GM12878 (cell line): ENCODE measurements at regions not wholly inside any gene's neighbourhood (a gene's known extent, or its start where the extent isn't known, plus 50 kb on each side); places are given as distances from the start of the nearest gene placed in this dataset.

Experiments
- ATAC-seq: fragments of 200-7000 bp; cut with Tn5 transposase; 3 replicates; pipeline ENCODE4 v1.9.1; 2020; ENCODE audit warnings: mild to moderate bottlenecking, moderate library complexity
- BruUV-seq: library from RNA; stranded (reverse); fragments of 400-500 nt; replicated peaks from 2 replicates; lab custom pipeline; 2021; lab: Mats Ljungman, UMichigan
- CTCF ChIA-PET: fragments of 300-600 bp; sonication (Branson Sonifier 250); formaldehyde crosslinking; extraction: SDS; loops from one replicate; lab custom pipeline; 2021; ENCODE audit warnings: inconsistent platforms; lab: Yijun Ruan, JAX
- POLR2A ChIA-PET: fragments of 350-600 bp; formaldehyde crosslinking; extraction: SDS; loops from one replicate; lab custom pipeline; 2021; ENCODE audit warnings: inconsistent platforms; lab: Charles Lee
- RAD21 ChIA-PET: fragments of 300-600 bp; sonication (Branson Sonifier 250); formaldehyde crosslinking; loops from one replicate; lab custom pipeline; 2023; ENCODE audit warnings: antibody characterized with exemption; ENCODE audit not compliant: unreplicated experiment; lab: Charles Lee
- SMC1A ChIA-PET: fragments of 300-600 bp; sonication (Branson Sonifier 250); formaldehyde crosslinking; loops from one replicate; lab custom pipeline; 2023; ENCODE audit not compliant: unreplicated experiment, uncharacterized antibody; lab: Charles Lee
- DNase-seq: peaks from one replicate; pipeline ENCODE4 v3.0.0-alpha.2; 2011; ENCODE audit warnings: low read depth, low spot score
- FAIRE-seq: peaks from 3 replicates; lab custom pipeline; 2011; peaks lifted over from hg19 to GRCh38; lab: Jason Lieb, UNC
- H2AFZ ChIP-seq: 2 replicates; pipeline ENCODE4 v1.6.0; 2011; ENCODE audit warnings: low read depth, low read length, control low read depth; ENCODE audit not compliant: control insufficient read depth
- H3K27ac ChIP-seq: 2 replicates; pipeline ENCODE4 v1.5.1; 2011; ENCODE audit warnings: control low read depth; ENCODE audit not compliant: control insufficient read depth, insufficient read depth
- H3K27me3 ChIP-seq, 2 experiments: replicated peaks in 1 of 2; 2 replicates each; pipeline versions ENCODE4 v1.6.0 to v1.6.1; 2011; ENCODE audit warnings: low read length in 1 of 2; ENCODE audit not compliant: control insufficient read depth in 2 of 2, insufficient read depth in 2 of 2
- H3K36me3 ChIP-seq, 2 experiments: 2 replicates each; pipeline ENCODE4 v1.5.1; 2011; ENCODE audit warnings: low read length in 1 of 2; ENCODE audit not compliant: control insufficient read depth in 2 of 2, insufficient read depth in 2 of 2
- H3K4me1 ChIP-seq: 2 replicates; pipeline ENCODE4 v1.6.1; 2011; ENCODE audit warnings: mild to moderate bottlenecking, low read length, moderate library complexity, mixed read lengths; ENCODE audit not compliant: control insufficient read depth, insufficient read depth
- H3K4me2 ChIP-seq: 2 replicates; pipeline ENCODE4 v1.6.0; 2011; ENCODE audit warnings: control low read depth; ENCODE audit not compliant: control insufficient read depth, insufficient read depth
- H3K4me3 ChIP-seq: fragments of 200-600 bp; sonication (generic); 2 replicates; pipeline ENCODE4 v1.5.1; 2016
- H3K79me2 ChIP-seq: 2 replicates; pipeline ENCODE4 v1.6.0; 2011; ENCODE audit warnings: low read length; ENCODE audit not compliant: control insufficient read depth, insufficient read depth
- H3K9ac ChIP-seq: 2 replicates; pipeline ENCODE4 v1.8.0; 2011; ENCODE audit warnings: low read length, control low read depth, mixed read lengths; ENCODE audit not compliant: control insufficient read depth, insufficient read depth
- H3K9me3 ChIP-seq: replicated peaks from 3 replicates; pipeline ENCODE4 v1.5.1; 2011; ENCODE audit warnings: mild to moderate bottlenecking, low read length; ENCODE audit not compliant: control insufficient read depth, insufficient read depth
- H4K20me1 ChIP-seq: 2 replicates; pipeline ENCODE4 v1.6.0; 2011; ENCODE audit not compliant: control insufficient read depth, insufficient read depth
- CHD1 ChIP-seq: IDR thresholded peaks from 2 replicates; pipeline ENCODE4 v1.6.1; 2012; ENCODE audit warnings: low read depth, low read length, improper control_type of control experiment
- HCFC1 ChIP-seq: fragments of 150-350 bp; IDR thresholded peaks from 2 replicates; pipeline ENCODE4 v1.6.1; 2014; ENCODE audit warnings: low read length
- HSF1 ChIP-seq: fragments of 150-350 bp; IDR thresholded peaks from 2 replicates; pipeline ENCODE4 v1.6.1; 2014; ENCODE audit warnings: mild to moderate bottlenecking, low read depth, low read length
- MTA3 ChIP-seq: IDR thresholded peaks from 2 replicates; pipeline ENCODE4 v1.6.1; 2012; ENCODE audit warnings: low read length, inconsistent platforms, borderline replicate concordance
- NFXL1 ChIP-seq: fragments of 450-650 bp; IDR thresholded peaks from 2 replicates; pipeline ENCODE4 v1.6.1; 2017; ENCODE audit warnings: antibody characterized with exemption, mild to moderate bottlenecking, borderline replicate concordance
- NFYB ChIP-seq: IDR thresholded peaks from 2 replicates; pipeline ENCODE4 v1.6.1; 2011; ENCODE audit warnings: low read depth, mild to moderate bottlenecking, low read length, improper control_type of control experiment, moderate library complexity; ENCODE audit not compliant: insufficient read depth
- POLR2AphosphoS2 ChIP-seq: IDR thresholded peaks from 2 replicates; pipeline ENCODE4 v1.6.1; 2011; ENCODE audit warnings: low read depth, mild to moderate bottlenecking, low read length, improper control_type of control experiment, moderate library complexity
- RFX5 ChIP-seq: IDR thresholded peaks from 2 replicates; pipeline ENCODE4 v1.6.1; 2011; ENCODE audit warnings: low read depth, low read length, improper control_type of control experiment
- SMAD5 ChIP-seq: IDR thresholded peaks from 2 replicates; pipeline ENCODE4 v1.6.1; 2016; ENCODE audit warnings: antibody characterized with exemption, low read depth
- SMARCA5 ChIP-seq: fragments of 450-650 bp; IDR thresholded peaks from 2 replicates; pipeline ENCODE4 v1.6.1; 2017; ENCODE audit warnings: mild to moderate bottlenecking
- SRF ChIP-seq, 2 experiments: IDR thresholded peaks; 2 replicates each; pipeline ENCODE4 v1.6.1; 2011; ENCODE audit warnings: low read depth in 2 of 2, low read length in 2 of 2, mild to moderate bottlenecking in 1 of 2, moderate library complexity in 1 of 2
- TCF3 ChIP-seq: IDR thresholded peaks from 2 replicates; pipeline ENCODE4 v1.6.1; 2012; ENCODE audit warnings: low read depth, mild to moderate bottlenecking, low read length, borderline replicate concordance; ENCODE audit not compliant: insufficient read depth
- ZBED1 ChIP-seq: IDR thresholded peaks from 2 replicates; pipeline ENCODE4 v1.6.1; 2016; ENCODE audit warnings: borderline replicate concordance
- WGBS: methylation state at CpG from one replicate; pipeline ENCODE4 v1.1.6; 2016; ENCODE audit warnings: low lambda C conversion rate; ENCODE audit not compliant: insufficient replicate concordance, insufficient coverage; ENCODE audit errors: missing lambda C conversion rate; 5-methylcytosine and 5-hydroxymethylcytosine counted together
- in situ Hi-C: fragments of 300-500 bp; cut with MboI; formaldehyde crosslinking; loops from 9 replicates; pipeline ENCODE4 v1.14.3; 2018; ENCODE audit warnings: mixed read lengths
- intact Hi-C: fragments of 100-400 bp; cut with micrococcal nuclease; formaldehyde crosslinking; loops from one replicate; pipeline ENCODE4 v1.14.2; 2022; ENCODE audit not compliant: unreplicated experiment
- TF ChIP-seq, protein P1 (sequence below): IDR thresholded peaks from 2 replicates; pipeline ENCODE4 v1.6.1; 2011; ENCODE audit warnings: borderline replicate concordance, low read depth, mild to moderate bottlenecking, moderate library complexity, low read length; ENCODE audit not compliant: insufficient read depth, poor library complexity, severe bottlenecking
- TF ChIP-seq, protein P2 (sequence below): IDR thresholded peaks from 2 replicates; pipeline ENCODE4 v1.6.1; 2011; ENCODE audit warnings: low read depth, mild to moderate bottlenecking, low read length, moderate library complexity, borderline replicate concordance; ENCODE audit errors: extremely low read depth
- TF ChIP-seq, protein P3 (sequence below): fragments of 450-650 bp; IDR thresholded peaks from 2 replicates; pipeline ENCODE4 v1.6.1; 2017; ENCODE audit warnings: borderline replicate concordance

DNA sequence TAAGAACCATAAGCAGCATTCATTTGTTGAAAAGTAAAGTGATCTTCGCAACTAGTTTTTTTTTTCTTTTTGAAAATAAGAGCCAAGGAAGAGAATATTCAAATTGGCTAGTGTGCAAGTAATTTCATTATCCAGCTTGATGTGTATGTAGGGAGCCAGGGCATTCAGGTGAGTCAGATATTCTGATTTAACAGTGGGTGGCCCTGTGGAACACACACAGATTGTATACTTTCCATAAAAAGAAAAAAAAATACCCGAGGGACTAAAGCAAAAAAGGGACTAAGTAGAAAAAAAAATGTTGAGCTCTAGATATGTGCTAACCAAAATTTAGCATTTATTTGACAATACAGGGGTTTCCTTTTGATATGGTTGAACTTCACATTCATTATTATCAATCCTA, 96.9 kb upstream of the ROPN1 start:
- H3K4me2 ChIP-seq = no peak overlapping the region
- in situ Hi-C loops (no loop called here), intact Hi-C loops (loop anchor here (10.0 kb wide), 2 partner anchors 196 to 214 kb away; no protein-coding TSS in a partner anchor)
- no peak overlapping the region for H3K9ac ChIP-seq
- RAD21 ChIA-PET = interaction anchor here (1.0 kb wide), 1 partner anchor 162 kb away, joined by 3 read pairs; no protein-coding TSS in a partner anchor
- no peak for ATAC-seq
- no peaks in the 10 kb centered on the region for H3K79me2 ChIP-seq
- BruUV-seq = no TSS peak
- H4K20me1 ChIP-seq = no peaks in the 10 kb centered on the region
- no peaks in the 10 kb centered on the region for H3K9me3 ChIP-seq
- H3K4me3 ChIP-seq = no peak overlapping the region
- FAIRE-seq = no peak
- POLR2A ChIA-PET = no interaction called here
- no peak overlapping the region for H3K27ac ChIP-seq
- H3K27me3 ChIP-seq = peaks cover 0 to 3% of the 10 kb centered on the region in 2 experiments; a peak in 3 of 4 replicates
- H2AFZ ChIP-seq = no peak overlapping the region
- CTCF ChIA-PET = interaction anchor here (1.0 kb wide), 1 partner anchor 9 kb away, joined by 6 read pairs; no protein-coding TSS in a partner anchor
- DNase-seq = no peak
- SMC1A ChIA-PET = interaction anchor here (0.7 to 1.2 kb wide), 3 partner anchors 9 to 355 kb away, joined by 3 to 5 read pairs (median 3); no protein-coding TSS in a partner anchor
- WGBS = 3% methylated on average over 2 of the region's 2 CpGs
- H3K4me1 ChIP-seq = no peaks in the 10 kb centered on the region
- no peaks in the 10 kb centered on the region for H3K36me3 ChIP-seq
- TF ChIP-seq HSF1 = no peak
- no peak for TF ChIP-seq TCF3
- TF ChIP-seq SRF (IDR thresholded peaks at IDR 0.05; ENCODE audit: low read depth in 2 of 2, low read length in 2 of 2) = no peak
- TF ChIP-seq POLR2AphosphoS2 = no peak
- no peak for TF ChIP-seq HCFC1
- TF ChIP-seq RFX5 = no peak
- TF ChIP-seq SMARCA5 = no peak
- TF ChIP-seq, protein P1, sequence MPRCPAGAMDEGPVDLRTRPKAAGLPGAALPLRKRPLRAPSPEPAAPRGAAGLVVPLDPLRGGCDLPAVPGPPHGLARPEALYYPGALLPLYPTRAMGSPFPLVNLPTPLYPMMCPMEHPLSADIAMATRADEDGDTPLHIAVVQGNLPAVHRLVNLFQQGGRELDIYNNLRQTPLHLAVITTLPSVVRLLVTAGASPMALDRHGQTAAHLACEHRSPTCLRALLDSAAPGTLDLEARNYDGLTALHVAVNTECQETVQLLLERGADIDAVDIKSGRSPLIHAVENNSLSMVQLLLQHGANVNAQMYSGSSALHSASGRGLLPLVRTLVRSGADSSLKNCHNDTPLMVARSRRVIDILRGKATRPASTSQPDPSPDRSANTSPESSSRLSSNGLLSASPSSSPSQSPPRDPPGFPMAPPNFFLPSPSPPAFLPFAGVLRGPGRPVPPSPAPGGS = no peak
- no peak for TF ChIP-seq SMAD5
- TF ChIP-seq MTA3 = no peak
- TF ChIP-seq, protein P2, sequence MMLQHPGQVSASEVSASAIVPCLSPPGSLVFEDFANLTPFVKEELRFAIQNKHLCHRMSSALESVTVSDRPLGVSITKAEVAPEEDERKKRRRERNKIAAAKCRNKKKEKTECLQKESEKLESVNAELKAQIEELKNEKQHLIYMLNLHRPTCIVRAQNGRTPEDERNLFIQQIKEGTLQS = no peak
- TF ChIP-seq CHD1 = no peak
- TF ChIP-seq NFXL1 = no peak
- TF ChIP-seq ZBED1 = no peak
- TF ChIP-seq, protein P3, sequence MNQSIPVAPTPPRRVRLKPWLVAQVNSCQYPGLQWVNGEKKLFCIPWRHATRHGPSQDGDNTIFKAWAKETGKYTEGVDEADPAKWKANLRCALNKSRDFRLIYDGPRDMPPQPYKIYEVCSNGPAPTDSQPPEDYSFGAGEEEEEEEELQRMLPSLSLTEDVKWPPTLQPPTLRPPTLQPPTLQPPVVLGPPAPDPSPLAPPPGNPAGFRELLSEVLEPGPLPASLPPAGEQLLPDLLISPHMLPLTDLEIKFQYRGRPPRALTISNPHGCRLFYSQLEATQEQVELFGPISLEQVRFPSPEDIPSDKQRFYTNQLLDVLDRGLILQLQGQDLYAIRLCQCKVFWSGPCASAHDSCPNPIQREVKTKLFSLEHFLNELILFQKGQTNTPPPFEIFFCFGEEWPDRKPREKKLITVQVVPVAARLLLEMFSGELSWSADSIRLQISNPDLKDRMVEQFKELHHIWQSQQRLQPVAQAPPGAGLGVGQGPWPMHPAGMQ = no peak
- TF ChIP-seq NFYB = no peak
